GM04503 (cell line): ENCODE measurements at regions not wholly inside any gene's neighbourhood (a gene's known extent, or its start where the extent isn't known, plus 50 kb on each side); places are given as distances from the start of the nearest gene placed in this dataset.

Source experiments
- DNase-seq: peaks from one replicate; pipeline ENCODE4 v3.0.0-alpha.2; 2012; ENCODE audit warnings: low read depth

DNA sequence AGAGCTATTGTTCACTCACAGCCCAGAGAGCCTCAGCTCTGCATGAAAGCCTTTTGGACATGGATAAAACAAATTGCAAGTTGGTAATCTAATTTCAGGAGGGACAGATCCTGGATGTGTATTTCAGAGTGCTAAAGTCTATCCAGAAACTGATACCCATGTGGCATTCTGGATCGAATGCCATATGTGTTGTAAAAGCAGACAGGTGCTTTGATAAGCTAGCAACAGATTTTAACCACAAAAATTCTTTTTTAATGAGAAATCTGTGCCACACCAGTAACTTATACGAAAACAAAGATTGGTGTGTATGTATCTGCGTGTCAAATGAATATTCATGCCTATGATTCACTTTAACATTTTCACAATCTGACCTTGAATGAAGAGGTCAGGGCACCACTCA is 936.6 kb upstream of the MAP3K7 start:
- DNase-seq, result no peak

DNA sequence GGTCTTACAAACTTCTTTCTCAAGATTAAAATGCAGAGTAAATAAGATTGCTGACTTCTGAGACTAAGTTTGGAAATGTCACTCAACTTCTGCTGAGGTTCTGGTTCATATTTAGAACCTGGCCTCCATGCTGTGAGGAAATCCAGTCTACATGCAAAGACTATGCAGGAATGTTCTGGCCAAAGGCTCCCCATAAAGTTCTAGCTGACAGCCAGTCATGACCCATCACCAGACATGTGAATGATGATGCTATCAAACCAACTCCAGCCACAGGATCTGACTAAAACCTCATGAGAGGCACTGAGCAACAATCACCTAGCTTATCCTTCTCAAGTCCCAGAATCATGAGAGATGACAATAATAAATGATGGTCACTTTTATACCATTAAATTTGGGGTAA is 935.1 kb upstream of the MAP3K7 start:
- no peak for DNase-seq

DNA sequence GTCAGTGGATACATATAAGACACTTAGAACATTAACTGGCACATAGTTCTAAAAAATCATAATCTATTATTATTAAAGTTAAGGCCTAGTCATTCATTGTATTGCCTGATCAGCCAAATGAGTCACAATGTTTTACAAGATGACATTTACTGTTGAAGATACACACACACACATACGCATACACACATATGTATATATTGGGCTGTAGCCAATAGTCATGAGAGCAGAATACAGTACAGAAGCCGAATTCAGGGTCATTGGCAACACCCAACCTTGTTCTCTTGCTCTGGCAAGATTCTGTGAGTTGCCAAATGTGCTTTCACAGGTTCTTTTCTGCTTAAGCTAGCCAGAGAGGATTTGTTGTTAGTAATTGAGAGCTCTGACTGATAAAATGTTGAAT is 922.8 kb upstream of the MAP3K7 start:
- DNase-seq, result no peak

DNA sequence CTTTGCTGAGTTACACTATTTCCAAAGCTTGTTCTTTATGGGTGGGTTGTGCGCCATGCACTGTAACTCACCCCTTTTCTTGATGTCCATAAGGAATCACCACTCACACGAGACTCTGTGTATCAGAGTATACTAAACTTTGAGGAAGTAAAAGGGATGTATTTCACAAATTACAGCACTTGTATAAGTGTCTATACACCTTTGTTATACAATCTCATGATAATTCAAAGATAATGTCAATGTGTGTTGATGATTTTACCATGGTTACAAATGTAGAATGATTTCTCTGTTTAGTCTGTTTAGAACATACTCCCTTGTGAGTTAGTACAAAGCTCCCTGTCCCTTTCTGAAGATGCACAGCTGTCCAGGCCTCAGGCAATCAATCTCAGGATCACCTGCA is 922.2 kb upstream of the MAP3K7 start:
- no peak for DNase-seq

DNA sequence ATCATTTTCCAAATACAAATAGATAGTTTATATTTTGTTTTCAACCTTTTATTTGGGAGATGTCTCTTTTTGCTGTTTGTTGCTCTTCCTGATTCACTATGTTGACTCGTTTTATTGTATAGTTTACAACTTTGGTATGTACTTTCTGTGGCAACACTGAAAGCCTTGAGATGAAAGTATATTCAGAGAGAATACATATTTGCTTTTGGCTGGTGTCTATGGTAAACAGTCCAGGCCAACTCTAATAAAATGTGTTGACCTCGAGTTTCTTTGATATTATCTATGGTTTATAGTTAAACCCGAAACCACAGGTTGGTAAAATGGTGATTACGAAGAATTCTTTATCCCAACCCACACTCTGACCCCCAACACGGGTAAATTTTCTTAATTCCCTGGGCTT is 919.6 kb upstream of the MAP3K7 start:
- no peak for DNase-seq

DNA sequence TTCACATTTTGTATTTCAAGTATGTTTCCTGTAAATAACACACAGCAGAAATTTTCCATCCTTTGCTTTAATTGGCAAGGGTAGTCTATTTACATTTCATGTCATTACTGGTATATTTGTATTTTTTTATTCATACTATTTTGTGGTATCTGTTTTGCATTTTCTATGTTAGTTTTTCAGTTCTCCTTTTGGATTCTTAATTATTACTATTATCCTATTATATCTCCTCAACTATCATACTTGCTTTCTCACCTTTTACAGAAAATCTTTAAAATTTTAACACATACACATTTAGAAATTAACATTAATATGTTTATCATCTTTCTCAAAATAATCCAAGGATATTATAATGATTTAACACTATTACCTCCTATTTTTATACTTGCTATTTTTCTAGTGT is 918.3 kb upstream of the MAP3K7 start:
- no peak for DNase-seq

DNA sequence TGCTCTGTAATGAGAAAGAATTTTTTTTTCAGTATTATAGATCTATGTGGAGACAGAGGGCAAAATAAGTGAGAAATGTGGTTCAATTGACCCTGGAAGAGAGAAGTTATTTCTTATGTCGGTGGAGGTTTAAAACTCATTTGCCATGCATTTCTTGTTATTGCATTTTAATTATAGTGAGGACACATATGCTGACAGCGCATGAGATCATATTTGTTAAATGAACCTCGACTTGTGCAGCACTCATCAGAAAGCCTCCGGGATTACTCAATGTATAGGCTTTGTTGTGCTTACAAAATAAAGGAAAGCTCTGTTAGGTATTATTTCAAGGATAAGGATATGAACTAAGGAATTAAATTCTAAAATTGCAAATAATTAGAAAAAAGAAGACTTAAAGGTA is 915.1 kb upstream of the MAP3K7 start:
- no peak for DNase-seq

DNA sequence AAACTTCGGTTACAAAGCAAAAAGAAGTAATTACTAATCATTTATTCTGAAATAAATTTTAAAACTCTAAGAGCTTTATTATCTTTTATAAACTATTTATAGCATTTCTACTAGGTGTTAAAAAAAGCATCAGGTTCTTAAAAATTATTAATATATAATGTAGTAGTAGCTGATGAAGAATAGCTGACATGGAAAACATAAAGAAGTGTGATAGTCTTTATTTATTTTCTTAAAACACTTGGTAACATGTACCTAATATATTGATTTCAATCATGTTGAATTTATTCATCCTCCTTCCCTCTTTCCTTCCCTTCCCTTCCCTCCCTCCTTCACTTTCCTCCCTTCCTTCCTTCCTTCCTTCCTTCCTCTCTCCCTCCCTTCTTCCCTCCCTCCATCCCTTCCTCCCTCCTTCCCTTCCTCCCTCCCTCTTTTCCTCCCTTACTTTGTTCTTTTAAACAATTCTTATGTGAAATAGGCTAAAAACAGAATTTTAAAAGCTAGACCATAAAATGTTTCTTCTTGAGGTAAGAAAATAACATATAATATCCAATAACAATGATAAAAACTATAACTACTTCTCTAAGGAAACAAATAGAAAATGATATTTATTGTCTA is 913.9 kb upstream of the MAP3K7 start:
- DNase-seq, result no peak

DNA sequence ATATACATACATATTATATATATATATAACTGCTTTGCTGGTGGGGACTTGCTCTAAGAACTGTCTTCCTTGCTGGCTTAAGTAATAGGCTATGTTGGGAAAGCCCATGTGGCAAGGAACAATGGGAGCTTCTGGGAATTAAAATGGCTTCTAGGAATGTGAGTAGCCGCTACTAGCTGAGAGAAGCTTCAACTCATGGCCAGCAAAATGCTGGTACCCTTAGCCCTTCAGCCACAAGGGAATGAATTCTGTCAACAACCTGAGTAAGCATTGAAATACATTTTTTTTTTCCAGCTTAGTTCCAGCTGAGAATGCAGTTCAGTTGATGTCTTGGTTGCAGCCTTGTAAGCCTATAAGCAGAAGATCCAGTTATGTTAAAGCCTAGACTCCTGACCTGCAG is 911.7 kb upstream of the MAP3K7 start:
- no peak for DNase-seq

DNA sequence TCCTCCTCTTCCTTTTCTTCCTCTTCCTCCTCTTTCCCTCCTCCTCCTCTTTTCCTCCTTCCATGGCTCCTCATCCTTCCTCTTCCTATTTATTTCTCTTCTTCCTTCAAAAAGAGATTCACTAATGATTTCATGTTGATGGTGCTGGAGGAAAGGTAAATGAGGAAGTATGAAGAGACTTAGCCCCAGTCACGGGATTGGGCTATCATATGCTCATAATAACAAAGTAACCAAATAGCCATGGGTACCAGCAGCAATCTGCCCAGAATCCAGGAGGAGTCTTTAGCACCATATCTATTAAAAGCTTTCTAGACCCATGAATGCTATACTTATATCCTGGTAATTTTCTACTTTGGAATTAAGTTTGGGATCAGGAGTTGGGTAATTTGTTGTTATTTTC is 910.9 kb upstream of the MAP3K7 start:
- DNase-seq, result no peak

DNA sequence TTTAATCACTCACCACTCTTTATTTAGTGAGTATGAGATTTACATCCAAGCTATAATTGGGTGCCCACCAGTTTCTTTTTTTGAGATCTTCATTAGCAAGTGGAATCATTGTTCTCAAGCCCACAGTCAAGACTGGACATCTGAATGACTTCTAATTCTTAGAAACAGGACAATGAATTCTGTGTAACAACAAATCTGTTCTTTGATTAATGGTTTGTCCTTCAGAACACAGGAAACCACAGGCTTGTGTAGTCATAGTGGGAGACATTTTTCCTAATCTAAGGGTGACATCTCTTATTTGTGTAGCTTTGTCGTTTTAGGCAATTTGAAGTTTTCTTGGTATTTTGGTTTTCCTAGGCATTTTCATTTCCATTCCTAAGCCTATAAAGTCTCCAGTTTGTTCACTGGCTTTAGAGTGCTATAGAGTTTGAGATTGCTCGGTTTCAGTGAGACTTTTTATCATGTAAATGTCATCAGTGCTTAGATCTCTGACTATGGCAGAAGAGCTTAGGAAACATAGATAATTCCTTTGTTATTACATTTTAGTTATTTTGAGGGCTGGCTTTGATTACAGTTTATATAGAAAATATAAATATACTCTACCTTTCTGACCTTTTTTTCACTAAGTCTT is 903.9 kb upstream of the MAP3K7 start:
- no peak for DNase-seq

DNA sequence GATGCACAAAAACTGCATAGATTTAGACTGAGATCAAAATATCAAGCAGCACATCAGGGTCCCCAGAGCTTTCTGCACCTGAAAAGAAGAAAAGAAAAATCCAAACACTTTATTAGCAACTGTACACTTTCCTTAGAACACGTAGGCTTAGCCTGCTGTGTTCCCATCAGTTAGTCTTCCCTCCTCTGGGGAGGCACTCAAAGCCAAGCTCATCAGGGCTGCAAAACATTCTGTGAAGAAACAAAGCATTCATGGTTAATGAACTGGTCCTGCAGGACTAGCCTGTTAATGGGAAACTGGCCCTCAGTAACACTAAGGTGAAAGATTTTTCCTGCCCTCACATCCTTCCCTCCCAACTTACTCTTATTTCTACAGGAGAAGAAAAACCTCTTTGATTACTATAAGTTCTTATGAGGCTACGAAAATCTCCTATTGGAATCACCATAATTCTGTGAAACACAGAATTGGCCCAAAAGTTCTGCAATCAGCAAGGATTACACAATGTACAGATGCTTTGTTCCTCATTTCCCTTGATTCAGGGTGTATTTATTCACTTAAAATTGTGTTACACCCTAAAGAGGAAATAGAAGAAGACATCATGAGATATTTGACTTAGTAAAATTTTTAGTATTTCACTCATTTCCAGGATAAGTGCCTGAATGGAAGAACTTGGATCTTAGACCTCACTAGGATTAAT is 901.0 kb upstream of the MAP3K7 start:
- DNase-seq, result no peak

DNA sequence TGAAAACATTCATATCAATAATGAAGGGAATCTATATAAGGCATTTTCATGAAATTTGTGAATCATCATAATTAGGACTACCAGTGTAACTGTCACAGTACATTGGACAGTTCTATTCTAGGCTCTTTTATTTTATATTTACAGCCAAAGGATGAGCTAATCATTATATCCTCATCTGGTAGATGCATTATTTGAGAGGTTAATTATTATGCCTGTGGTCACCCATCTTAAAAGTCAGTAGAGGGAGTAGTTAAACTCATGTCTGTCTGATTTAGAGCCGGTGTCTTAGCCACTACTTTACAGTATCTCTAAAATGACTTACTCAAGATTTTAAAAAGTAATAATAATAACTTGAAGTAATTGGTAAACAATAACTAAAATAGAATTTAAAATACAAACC is 899.3 kb upstream of the MAP3K7 start:
- DNase-seq, result no peak

DNA sequence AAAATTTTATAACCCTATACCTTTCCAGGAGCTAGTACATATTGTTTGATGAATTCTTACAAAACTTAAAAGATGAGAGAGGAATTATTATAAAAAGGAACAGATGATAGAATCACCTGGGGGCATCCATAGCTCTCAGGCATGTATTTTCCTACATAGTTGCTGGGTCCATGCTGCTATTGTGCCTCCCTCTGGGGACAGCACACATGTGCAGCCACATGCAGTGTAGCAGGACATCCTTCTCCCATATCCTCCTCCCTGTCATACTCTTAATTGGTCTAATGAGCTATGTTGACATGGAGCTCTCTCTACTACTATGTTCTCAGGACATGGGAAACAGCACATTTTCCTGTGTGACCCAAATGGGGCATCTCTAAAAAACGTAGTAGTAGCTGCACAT is 898.2 kb upstream of the MAP3K7 start:
- DNase-seq, result no peak

DNA sequence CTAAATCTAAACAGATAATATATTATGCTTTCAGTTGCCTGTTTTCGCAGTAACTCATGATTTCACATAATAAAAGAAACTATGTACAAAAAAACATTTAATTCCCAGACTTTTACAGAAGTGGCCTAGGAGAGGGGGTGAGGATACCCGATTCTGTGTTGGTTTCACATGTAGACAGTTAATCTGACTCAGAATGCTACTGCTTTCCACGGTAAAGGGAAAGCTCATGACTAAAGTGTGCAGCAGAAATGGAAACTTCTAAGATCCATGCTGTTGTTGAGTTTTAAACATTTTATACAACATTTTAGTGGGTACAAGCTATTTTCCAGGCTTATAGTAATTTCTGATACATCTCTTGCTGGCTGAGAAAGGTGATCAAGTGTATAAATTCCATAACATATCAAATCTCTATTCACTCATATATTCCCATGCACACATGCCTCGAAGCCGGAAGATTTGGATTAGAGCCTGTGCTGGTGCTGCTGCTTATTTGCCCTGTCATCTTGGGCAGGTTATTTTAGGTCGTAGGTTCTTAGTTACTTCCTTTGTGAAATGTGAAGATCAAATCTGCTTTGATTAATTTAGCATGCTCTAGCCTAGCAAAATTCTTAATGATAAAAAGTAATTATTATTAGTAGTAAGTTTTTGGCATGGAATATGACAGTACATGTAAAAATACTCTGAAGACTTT is 896.7 kb upstream of the MAP3K7 start:
- no peak for DNase-seq

DNA sequence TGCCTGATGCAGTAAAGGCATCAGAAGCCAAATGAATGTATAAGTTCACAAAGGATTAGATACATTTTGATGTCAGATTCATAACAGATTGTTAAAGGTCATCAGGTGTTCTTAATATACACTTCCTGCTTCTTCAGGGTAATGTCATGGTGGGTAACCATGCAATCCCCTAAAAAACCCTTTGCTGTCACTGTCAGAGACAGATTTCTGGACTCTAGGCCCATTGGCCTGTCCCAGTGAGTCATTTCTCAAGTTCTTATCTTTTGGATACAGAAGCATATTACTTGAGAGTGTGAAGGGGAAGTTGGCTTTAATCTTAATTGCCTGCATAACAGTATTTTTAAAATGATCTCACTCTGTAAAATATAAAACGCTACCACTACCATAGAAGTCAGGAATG is 895.6 kb upstream of the MAP3K7 start:
- DNase-seq, result no peak

DNA sequence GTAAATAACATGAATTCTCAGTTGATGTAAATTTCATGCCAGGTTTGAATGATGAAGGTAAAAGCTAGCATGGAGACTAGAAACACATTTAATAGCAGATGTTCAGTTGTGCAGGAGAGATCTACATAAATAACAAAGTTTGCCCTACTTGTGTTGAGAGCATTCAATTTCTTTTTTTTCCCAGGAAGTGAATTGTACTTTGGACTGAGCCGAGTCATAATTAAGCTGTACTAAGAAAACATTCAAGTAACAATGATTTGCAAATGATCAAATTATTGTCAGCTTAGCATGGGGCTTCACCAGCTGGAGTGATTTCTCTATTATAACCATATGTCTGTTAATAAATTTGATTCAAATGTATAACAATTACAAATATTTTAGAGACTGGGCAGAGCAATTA is 893.5 kb upstream of the MAP3K7 start:
- DNase-seq, result no peak

DNA sequence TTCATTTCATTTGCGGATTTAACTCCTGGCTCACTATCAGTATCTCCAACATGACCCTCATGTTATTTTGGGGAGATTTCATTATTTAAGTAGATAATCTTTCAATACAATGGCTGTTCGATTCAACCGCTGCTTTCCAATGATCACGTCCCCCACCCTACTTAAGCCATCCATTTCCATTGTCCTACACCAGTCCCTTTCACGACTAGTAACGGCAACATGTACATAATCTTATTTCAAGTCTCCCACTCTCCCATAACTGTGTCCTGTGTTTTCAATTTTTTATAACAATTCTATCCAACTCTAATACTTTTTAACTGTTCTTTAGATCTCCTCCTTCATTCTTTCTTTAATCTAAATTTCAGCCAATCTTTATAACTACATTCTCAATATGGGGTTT is 890.8 kb upstream of the MAP3K7 start:
- DNase-seq, result no peak

DNA sequence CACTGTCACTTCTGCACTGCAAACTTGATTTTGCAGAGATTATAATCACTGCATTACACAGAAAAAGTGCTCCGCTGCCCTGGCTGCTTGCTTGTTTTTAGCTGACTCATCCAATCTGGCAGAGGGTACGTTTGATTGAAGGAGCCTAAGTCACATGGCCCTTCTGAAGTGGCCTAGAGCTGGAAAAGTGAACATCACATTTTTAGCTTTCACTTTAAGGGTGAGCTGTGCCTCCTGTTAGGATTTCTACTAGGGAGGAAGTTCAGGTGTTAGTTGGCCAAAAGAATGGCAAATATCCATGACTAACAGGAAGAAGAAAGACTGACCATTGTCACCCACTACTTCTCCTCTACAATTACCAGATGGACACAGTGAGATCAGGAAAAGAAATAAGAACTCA is 889.1 kb upstream of the MAP3K7 start:
- no peak for DNase-seq

DNA sequence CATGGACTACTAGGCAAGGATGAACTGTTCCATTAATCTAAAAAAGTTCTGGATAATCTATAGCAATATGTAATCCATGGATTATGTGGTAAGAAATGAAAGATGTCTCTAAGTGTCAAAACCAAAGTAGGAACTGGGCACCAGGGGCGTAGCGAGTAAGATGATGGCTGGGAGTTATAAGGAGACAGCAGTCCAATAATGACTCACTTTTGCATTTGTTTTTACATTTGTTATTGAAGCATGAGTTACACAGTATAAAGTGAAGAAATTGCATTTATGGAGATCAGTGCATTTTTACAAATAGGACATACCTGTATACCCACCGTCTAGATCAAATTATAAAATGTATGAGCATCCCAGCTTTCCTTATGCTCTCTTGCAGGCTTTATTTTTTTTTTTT is 878.5 kb upstream of the MAP3K7 start:
- no peak for DNase-seq

DNA sequence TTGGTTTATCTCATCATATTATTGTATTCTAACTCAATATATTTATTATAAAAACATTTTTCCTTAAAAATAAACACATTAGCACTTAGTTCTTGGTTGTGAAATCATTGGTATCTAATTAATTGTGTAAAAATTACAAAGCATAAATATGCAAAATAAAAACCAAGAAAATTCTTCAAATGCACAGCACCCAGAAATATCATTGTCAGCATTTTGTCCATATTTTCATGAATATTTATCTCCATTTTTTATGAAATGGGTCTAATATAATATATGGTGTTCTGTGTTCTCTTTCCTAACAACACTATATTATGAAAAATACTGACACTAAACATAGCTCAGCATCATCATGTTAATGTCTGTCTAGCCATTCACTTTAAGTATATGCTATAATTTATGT is 877.8 kb upstream of the MAP3K7 start:
- no peak for DNase-seq

DNA sequence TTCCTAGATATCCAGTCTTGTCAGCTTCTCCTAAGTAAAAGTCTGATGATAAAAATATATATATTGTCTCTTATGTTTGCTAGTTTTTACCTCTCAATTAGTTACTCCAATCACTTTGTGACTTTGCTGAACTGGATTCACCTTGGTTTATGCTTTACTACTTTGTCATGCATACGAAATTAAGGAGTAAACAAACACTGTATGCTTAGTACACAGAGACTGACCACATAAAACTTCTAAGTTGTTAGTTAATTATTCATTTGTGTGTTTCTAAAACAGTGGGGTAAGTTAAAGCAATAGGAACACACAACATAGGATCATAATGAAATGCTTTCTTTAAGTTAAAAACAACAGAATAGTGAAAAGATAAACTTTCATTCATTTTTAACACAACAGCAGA is 877.3 kb upstream of the MAP3K7 start:
- DNase-seq, result no peak

DNA sequence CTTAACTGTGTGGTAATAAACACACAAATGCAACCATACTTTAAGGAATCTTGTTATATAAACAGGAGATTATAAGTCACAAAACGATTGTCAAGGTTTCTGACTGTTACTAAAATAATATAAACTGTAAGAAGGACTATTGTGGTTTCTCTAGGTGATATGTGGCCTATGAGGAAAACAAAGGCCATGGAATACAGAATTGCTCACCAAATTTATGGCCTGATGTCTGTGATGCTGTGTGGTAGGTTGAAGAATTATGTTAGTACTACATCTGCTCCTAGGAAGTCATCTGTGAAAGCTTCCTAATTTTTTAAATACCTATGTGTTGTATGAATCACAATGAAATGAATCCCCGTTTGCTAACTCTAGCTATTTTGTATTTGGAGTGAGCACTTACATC is 875.4 kb upstream of the MAP3K7 start:
- DNase-seq, result no peak
